ENCODE measurements at regions not wholly inside any gene's neighbourhood (a gene's known extent, or its start where the extent isn't known, plus 50 kb on each side); places are given as distances from the start of the nearest gene placed in this dataset.

DNA sequence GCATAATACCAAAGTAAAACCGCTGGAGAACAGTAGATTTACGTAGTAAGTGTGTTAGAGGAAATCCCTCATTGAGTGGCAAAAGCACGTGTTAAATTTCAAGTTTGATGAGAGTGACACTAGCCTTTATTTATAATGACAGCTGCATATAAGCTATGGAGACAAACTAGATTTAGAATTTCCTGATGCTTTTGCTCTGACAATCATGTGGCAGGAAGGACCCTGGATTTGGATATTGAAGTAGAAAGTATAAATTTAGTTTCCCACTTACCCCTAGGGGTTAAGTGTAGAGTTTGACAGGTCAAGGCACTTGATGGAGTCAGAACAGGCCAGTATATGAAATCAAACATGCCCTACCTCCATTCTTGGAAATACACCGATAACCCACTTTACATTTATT, 983.1 kb downstream of the FLRT2 start:
- TF ChIP-seq, protein P1, sequence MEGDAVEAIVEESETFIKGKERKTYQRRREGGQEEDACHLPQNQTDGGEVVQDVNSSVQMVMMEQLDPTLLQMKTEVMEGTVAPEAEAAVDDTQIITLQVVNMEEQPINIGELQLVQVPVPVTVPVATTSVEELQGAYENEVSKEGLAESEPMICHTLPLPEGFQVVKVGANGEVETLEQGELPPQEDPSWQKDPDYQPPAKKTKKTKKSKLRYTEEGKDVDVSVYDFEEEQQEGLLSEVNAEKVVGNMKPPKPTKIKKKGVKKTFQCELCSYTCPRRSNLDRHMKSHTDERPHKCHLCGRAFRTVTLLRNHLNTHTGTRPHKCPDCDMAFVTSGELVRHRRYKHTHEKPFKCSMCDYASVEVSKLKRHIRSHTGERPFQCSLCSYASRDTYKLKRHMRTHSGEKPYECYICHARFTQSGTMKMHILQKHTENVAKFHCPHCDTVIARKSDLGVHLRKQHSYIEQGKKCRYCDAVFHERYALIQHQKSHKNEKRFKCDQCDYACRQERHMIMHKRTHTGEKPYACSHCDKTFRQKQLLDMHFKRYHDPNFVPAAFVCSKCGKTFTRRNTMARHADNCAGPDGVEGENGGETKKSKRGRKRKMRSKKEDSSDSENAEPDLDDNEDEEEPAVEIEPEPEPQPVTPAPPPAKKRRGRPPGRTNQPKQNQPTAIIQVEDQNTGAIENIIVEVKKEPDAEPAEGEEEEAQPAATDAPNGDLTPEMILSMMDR (IDR thresholded peaks at IDR 0.05; ENCODE audit: extremely low read depth, missing control alignments), result no peak
- no peak for DNase-seq (ENCODE audit: low spot score)

DNA sequence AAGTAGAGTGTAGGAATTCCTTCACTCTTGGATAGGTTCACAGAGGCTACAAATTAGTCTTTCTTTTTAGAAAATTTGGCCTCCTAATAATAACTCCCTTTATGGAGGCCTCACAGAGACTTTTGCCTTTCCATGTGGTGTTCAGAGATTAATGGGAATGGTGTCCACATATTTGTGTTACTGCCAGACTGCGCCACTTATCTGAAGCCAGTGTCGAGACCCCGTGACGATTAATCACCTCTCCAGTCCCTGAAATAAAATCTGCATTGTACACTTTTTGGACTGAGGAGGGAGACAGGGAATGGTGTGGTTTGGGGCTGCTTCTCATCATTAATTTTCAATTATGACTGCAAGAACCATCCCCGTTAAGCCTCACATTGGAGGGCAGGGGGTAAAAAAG, 980.5 kb downstream of the FLRT2 start:
- DNase-seq (ENCODE audit: low spot score), result no peak
- TF ChIP-seq, protein P1 (IDR thresholded peaks at IDR 0.05; ENCODE audit: extremely low read depth, missing control alignments), result no peak

DNA sequence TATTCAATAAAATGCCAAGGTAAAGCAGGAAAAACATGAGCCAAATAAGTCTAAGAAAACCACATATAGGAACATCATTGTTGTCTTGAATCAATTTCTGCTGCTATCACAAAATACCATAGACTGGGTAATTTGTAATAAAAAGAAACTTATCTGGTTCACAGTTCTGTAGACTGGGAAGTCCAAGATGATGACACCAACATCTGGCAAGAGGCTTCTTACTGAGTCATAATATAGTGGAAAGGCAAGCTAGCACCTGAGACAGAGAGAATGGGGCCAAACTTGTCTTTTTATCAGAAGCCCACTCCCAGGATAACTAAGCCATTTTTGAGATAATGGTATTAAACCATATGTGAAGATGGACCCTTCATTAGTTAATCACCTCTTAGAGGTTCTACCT, 975.9 kb downstream of the FLRT2 start:
- TF ChIP-seq, protein P1 (IDR thresholded peaks at IDR 0.05; ENCODE audit: extremely low read depth, missing control alignments), result no peak
- DNase-seq (ENCODE audit: low spot score), result no peak

DNA sequence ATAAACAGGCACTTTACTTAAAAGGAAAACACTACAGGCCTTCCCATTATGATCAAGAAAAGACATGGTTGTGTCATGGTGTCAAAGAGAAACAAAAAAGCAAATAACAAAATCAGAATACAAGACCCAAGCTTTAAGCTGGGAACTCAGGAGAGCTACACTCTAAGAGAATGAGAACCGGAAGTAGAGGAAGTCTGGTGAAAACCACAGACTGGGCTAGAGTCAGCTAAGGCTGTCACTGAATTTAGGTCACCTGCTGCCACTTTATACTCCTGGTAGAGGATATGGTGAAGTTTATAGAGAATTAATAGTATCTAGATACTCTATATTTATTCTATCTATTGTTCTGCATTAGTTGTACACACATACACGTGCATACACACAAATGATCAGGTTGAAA, 971.7 kb downstream of the FLRT2 start:
- no peak for DNase-seq (ENCODE audit: low spot score)

DNA sequence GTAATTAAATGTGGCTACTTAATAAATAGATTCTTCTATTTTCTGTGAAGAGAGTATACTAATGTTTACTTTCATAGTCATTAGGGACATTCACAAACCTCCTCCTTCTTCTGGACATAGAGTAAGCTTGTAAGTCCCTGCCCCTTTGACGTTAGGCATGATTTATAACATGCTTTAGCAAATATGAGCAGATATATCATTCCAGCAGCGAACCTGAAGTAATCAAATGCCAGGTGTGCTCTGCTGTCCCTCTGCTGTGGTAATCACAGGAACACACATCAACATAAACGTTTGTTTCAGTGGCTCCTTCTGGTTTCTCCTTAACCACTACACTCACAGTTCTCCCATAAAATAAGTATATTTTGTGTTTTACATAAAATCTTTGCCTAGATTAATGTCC, 961.8 kb downstream of the FLRT2 start:
- no peak for DNase-seq (ENCODE audit: low spot score)
- TF ChIP-seq, protein P1 (IDR thresholded peaks at IDR 0.05; ENCODE audit: extremely low read depth, missing control alignments), result no peak

More for the DNA sequence above, 971.7 kb downstream of the FLRT2 start:
- TF ChIP-seq, protein P1 (IDR thresholded peaks at IDR 0.05; ENCODE audit: extremely low read depth, missing control alignments), result no peak

DNA sequence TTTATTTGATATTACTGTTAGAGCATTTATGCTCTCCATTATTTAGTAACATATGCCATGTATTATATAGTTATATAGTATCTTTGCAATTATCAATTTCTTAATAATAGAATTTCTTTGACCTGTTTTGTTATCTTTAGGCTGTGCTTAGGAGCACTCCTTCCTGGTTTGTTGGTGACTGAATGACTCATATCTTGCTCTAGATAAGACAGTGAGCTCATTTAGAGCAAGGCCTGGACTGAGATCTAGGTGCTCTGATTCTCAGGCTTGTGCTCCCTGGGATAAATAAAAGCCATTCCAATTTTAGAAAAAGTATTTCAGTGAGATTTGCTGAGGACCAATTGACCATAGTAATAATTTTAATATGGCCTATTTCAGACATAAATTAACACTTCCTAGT, 951.2 kb downstream of the FLRT2 start:
- no peak for DNase-seq (ENCODE audit: low spot score)
- TF ChIP-seq, protein P1 (IDR thresholded peaks at IDR 0.05; ENCODE audit: extremely low read depth, missing control alignments), result no peak

DNA sequence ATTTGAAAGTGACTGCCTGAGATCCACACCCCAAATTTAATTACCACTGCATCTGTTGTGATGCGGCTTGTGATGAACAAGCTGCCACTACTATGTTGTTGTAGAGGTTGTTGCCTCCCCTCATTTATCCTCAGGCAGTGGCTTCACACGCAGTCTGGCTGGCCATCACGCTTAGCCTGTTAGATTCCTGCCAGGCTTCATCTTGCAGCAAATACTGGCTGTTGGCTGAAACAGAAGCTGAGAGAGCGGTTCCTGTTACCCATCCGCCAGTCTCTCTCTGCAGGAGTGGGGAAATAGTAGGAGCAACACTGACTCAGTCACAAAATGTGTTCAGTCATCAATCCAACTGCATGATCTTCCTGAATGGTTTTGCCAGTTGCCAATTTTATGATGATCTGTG, 934.4 kb downstream of the FLRT2 start:
- TF ChIP-seq, protein P1 (IDR thresholded peaks at IDR 0.05; ENCODE audit: extremely low read depth, missing control alignments), result no peak
- DNase-seq (ENCODE audit: low spot score), result no peak
